Glomerular visceral epithelial cell (primary cell): ENCODE measurements at regions not wholly inside any gene's neighbourhood (a gene's known extent, or its start where the extent isn't known, plus 50 kb on each side); places are given as distances from the start of the nearest gene placed in this dataset.
A peak's percentile ranks its signal among the peaks of the same experiment; 100 is the strongest.
"Not testable (repeated sequence)": the region's sequence is repeated elsewhere in the genome, so short reads cannot be mapped to it uniquely, and the experiment has no call there.

Experiments used
- DNase-seq: peaks from one replicate; pipeline ENCODE4 v3.0.0-alpha.2; 2016; ENCODE audit errors: extremely low spot score

DNA sequence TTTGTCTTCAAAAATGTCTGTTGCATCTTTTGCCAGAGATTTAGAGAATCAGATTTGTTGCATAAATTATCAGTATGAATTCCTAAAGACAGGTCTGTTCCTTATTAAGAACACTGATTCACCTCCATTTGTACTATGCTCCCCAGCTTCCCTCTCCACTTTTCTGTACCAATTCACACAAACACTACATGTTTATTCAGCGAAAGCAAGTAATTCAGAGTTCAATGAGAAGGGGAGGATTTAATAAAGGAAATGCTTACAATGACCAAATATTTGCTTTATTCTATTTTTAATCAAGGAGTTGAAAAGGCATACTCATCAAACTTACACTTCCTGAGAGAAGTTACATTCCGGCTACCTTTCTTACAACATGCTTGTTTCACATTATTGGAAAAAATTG is 135.5 kb downstream of the NBPF8 start:
- DNase-seq: not testable (repeated sequence)

- not testable (repeated sequence) for DNase-seq
Measured at GRCh38 chr1:120552190-120552589, 137.4 kb downstream of the NBPF8 start.

DNA sequence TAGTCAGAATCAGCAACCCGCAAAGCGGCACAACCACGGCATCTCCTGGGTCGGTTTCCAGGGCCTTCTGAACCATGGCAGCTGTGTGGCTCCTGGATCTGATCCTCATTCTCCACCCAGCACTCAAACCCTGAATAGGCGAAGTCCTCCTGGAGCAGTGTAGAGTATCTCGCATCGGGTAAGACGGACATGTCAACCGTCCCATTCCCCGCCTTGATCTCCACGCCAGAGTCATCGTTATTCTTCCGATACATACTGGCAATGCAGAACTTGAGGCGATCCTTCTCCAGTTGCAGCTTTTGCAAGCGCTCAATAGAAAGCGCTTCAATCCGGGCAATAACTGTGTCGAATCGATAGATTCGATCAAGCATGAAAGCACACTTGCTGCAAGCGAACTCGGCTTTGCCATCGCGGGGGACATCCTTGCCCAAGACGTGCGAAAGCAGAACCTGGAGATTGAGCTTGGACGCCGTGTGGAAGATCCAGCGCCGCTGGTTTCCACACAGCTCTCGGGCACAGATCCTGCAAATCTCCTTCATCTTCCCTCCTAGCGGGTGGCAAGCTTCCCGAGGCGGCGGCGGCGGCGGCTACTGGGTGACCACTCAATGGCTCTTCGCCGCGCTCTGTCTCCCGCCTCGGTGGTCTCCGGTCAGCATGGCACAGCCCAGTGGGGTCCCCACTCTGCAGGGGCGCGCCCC is 142.9 kb downstream of the NBPF8 start:
- DNase-seq: peak; percentile 1

GRCh38 chr1:120558303-120559060 is 143.6 kb downstream of the NBPF8 start:
- peak; percentile 74 for DNase-seq

DNA sequence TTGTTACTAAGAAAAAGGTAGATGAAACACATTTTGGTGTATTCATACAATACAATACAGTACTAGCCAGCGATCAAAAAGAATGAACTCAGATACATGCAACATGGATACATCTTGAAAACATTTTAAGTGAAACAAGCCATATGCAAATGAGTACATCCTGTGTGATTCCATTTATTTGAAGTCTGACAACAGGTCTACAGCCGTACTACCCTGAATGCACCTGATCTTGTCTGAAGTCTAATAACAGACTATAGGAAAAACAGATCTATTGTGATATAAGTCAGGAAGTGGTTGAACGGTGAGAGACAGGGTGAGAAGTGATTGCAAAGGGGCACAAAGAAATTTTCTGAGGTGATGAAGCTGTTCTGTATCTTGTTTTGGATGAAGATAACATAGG is 146.9 kb downstream of the NBPF8 start:
- not testable (repeated sequence) for DNase-seq

- not testable (repeated sequence) for DNase-seq
Measured at GRCh38 chr1:120565396-120565795, 150.6 kb downstream of the NBPF8 start.

- not testable (repeated sequence) for DNase-seq
Measured at GRCh38 chr1:120567620-120568019, 152.8 kb downstream of the NBPF8 start.

DNA sequence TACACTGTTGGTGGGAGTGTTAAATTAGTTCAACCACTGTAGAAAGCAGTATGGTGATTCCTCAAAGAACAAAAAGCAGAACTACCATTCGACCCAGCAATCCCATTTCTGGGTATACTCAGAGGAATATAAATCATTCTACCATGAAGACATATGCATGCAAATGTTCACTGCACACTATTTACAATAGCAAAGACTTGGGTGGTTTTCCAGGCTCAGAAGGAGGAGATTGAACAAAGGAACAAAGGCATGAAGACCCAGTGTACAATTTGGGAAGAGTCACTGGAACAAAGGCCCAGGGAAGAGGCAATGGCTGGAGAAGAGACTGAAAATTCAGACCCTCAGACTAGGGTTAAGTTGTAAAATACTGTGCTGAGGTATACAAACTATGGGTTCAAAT is 148.5 kb upstream of the NBPF26 start:
- DNase-seq: not testable (repeated sequence)

DNA sequence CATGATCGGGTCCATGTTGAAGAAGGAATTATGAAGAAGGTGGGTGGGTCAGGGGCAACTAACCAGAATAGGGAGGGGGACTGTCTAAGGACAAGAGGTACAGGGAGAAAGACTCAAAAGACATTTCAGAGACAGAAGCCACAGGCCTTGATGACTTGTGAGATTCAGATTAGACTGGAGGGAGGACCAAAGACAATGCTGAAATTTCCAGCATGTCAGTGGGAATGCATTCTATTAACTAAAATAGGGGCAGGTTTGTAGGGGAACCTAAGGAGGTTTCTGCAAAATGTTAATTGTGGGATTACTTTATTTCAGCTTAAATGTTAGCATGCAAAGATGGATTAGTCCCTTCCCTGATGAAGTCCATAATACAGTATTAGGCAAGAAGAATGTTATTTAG is 141.6 kb upstream of the NBPF26 start:
- DNase-seq: not testable (repeated sequence)

DNA sequence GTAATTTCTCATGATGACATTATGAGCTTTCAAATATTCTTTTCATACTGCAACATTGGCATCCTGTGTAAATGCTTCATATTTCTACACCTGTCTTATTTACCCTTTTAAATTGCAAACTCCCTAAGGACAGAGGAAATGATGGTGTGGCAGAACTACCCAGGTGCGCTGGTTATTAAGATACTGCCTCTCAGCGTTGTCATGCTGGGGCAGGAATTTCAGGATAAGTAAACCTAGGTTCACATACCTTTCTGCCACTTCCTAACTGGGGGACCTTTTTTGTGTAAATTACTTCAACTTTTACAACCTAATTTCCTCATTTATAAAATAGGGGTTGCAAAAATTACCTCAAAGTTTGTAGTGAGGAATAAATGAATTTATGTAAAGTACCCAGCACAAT is 137.7 kb upstream of the NBPF26 start:
- not testable (repeated sequence) for DNase-seq

DNA sequence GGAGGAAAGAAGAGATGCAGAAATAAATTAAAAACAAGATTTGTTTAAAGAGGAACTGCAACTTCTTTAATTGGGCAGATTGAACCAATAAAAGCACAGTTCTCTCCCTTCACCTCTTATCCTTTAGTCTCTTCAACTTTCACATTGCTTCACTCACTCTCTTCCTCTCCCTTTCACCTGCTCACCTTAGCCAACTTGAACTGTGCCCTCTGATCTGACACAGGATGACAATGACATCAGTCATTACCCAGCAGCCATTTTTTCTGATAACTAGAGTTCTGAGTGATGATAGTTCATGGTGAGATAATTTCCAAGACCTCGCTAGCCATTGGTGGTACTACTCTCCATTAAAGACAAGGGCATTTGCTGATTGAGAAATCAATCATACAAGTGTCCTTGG is 134.9 kb upstream of the NBPF26 start:
- DNase-seq: not testable (repeated sequence)

GRCh38 chr1:120591774-120592173 is 132.0 kb upstream of the NBPF26 start:
- not testable (repeated sequence) for DNase-seq

GRCh38 chr1:120592943-120593342 is 130.8 kb upstream of the NBPF26 start:
- not testable (repeated sequence) for DNase-seq

DNA sequence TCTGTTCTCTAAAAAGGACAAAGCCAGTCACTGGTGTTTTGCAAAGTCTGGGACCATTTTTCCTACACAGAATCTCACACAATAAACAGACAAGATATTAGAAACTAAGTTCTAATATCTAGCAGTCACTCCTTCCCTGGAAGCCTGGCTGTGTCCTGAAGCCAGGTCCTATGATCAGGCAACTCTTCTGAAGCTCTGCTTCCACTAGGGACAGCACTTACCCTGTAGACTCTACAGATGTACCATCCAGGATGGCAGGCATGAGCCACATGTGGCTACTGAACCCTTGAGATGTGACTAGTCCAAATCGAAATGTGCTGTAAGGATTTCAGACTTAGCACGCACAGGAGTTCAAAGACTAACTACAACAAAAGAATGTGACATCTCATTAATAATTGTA is 130.1 kb upstream of the NBPF26 start:
- not testable (repeated sequence) for DNase-seq

GRCh38 chr1:120598331-120598951 is 125.3 kb upstream of the NBPF26 start:
- DNase-seq: not testable (repeated sequence)

- DNase-seq: not testable (repeated sequence)
Measured at GRCh38 chr1:120599511-120599910, 124.2 kb upstream of the NBPF26 start.

- not testable (repeated sequence) for DNase-seq
Measured at GRCh38 chr1:120600442-120601041, 123.2 kb upstream of the NBPF26 start.

- DNase-seq: not testable (repeated sequence)
Measured at GRCh38 chr1:120607882-120608281, 115.9 kb upstream of the NBPF26 start.

GRCh38 chr1:120608314-120609014 is 115.3 kb upstream of the NBPF26 start:
- DNase-seq: not testable (repeated sequence)

GRCh38 chr1:120609015-120609573 is 114.7 kb upstream of the NBPF26 start:
- DNase-seq: not testable (repeated sequence)

GRCh38 chr1:120609834-120610233 is 113.9 kb upstream of the NBPF26 start:
- not testable (repeated sequence) for DNase-seq
